GM12878 (cell line): ENCODE measurements at regions not wholly inside any gene's neighbourhood (a gene's known extent, or its start where the extent isn't known, plus 50 kb on each side); places are given as distances from the start of the nearest gene placed in this dataset.

Experiments used
- CTCF ChIP-seq, 3 experiments: IDR thresholded peaks in 2 of 3; conservative IDR thresholded peaks in 1 of 3; 2 replicates each; pipeline ENCODE4 v1.5.1; 2011; ENCODE audit warnings: low read depth in 3 of 3, low read length in 3 of 3, mild to moderate bottlenecking in 3 of 3, control low read depth in 2 of 3, moderate library complexity in 2 of 3, inconsistent platforms in 1 of 3, mixed read lengths in 1 of 3; ENCODE audit not compliant: control insufficient read depth in 2 of 3, insufficient read depth in 1 of 3; ENCODE audit errors: extremely low read depth in 1 of 3
- EP300 ChIP-seq, 2 experiments: fragments of 150-350 bp in 1 of 2; IDR thresholded peaks; 2 replicates each; pipeline ENCODE4 v1.6.1; 2011 to 2012; ENCODE audit warnings: low read depth in 2 of 2, low read length in 2 of 2, borderline replicate concordance in 1 of 2, improper control_type of control experiment in 1 of 2, inconsistent platforms in 1 of 2; ENCODE audit not compliant: control insufficient read depth in 1 of 2
- HDGF ChIP-seq: fragments of 450-650 bp; IDR thresholded peaks from 2 replicates; pipeline ENCODE4 v1.6.1; 2016; ENCODE audit warnings: antibody characterized with exemption
- MAX ChIP-seq: IDR thresholded peaks from 2 replicates; pipeline ENCODE4 v1.6.1; 2012; ENCODE audit warnings: low read depth, low read length, improper control_type of control experiment
- NR2F1 ChIP-seq: fragments of 450-650 bp; conservative IDR thresholded peaks from 2 replicates; pipeline ENCODE4 v1.6.1; 2017; ENCODE audit warnings: mild to moderate bottlenecking
- PRDM15 ChIP-seq: fragments of 450-650 bp; formaldehyde crosslinking; IDR thresholded peaks from 2 replicates; pipeline ENCODE4 v1.4.0; 2020; ENCODE audit warnings: mild to moderate bottlenecking, moderate library complexity
- RAD21 ChIP-seq: IDR thresholded peaks from 2 replicates; pipeline ENCODE4 v1.6.1; 2011; ENCODE audit warnings: mild to moderate bottlenecking, low read depth, low read length, moderate library complexity; ENCODE audit not compliant: insufficient read depth

- TF ChIP-seq RAD21 = no peak
- no peak for TF ChIP-seq HDGF
- no peak for TF ChIP-seq PRDM15 (CRISPR knock-in tag)
- no peak for TF ChIP-seq MAX
- TF ChIP-seq CTCF (IDR thresholded peaks at IDR 0.05 in 2 of 3, conservative IDR thresholded peaks at IDR 0.05 in 1 of 3; ENCODE audit: control insufficient read depth in 2 of 3, extremely low read depth in 1 of 3, insufficient read depth in 1 of 3, low read depth in 3 of 3, low read length in 3 of 3) = no peak
- no peak for TF ChIP-seq NR2F1
- TF ChIP-seq EP300 (IDR thresholded peaks at IDR 0.05; ENCODE audit: borderline replicate concordance in 1 of 2, control insufficient read depth in 1 of 2, low read depth in 2 of 2, low read length in 2 of 2) = no peak
These were observed 71.0 kb upstream of the LSM6 start for GRCh38 chr4:146104541-146104940.
